DOHH2 (cell line): ENCODE measurements at regions not wholly inside any gene's neighbourhood (a gene's known extent, or its start where the extent isn't known, plus 50 kb on each side); places are given as distances from the start of the nearest gene placed in this dataset.

Experiments
- EZH2phosphoT487 ChIP-seq: fragments of 200-600 bp; sonication (generic); IDR thresholded peaks from 2 replicates; pipeline ENCODE4 v1.6.1; 2017; ENCODE audit warnings: borderline replicate concordance, mild to moderate bottlenecking, antibody characterized with exemption, low read length, moderate library complexity, mixed read lengths
- TF ChIP-seq, protein P1 (sequence below): fragments of 200-600 bp; sonication (generic); IDR thresholded peaks from one replicate; pipeline ENCODE4 v1.5.1; 2014; ENCODE audit warnings: antibody characterized with exemption, mild to moderate bottlenecking, low read depth, low read length; ENCODE audit not compliant: poor library complexity, severe bottlenecking

DNA sequence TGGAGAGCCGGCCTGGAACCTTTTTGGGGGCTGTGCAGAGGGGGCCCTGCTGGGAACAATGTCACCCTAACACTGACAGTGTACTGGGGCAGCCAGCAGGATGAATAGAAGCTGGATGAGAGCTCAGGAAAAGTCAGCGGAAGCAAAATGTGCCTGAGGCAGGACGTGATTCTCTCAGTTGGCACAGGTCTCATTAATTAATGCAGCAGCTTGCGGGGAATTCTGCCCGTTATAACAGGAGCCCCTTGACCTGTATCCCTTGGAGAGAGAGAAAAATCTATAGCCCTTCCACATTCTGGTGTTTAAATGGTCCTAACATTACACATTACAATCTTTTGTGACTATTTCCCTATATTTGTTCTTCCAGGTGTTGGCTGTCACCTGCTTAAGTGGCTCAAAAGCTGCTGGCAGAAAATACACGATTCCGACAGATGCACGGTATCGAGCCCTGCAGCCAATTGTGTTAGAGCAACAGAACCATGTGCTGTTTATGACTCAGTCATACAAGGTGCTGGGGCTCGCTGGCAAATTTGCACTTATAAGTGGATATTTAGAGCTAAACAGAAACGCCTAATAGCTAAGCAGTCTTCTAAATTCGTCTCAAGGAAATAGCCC, 854.7 kb downstream of the AACS start:
- TF ChIP-seq, protein P1, sequence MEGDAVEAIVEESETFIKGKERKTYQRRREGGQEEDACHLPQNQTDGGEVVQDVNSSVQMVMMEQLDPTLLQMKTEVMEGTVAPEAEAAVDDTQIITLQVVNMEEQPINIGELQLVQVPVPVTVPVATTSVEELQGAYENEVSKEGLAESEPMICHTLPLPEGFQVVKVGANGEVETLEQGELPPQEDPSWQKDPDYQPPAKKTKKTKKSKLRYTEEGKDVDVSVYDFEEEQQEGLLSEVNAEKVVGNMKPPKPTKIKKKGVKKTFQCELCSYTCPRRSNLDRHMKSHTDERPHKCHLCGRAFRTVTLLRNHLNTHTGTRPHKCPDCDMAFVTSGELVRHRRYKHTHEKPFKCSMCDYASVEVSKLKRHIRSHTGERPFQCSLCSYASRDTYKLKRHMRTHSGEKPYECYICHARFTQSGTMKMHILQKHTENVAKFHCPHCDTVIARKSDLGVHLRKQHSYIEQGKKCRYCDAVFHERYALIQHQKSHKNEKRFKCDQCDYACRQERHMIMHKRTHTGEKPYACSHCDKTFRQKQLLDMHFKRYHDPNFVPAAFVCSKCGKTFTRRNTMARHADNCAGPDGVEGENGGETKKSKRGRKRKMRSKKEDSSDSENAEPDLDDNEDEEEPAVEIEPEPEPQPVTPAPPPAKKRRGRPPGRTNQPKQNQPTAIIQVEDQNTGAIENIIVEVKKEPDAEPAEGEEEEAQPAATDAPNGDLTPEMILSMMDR: no peak
- TF ChIP-seq EZH2phosphoT487: no peak
